ENCODE measurements at regions not wholly inside any gene's neighbourhood (a gene's known extent, or its start where the extent isn't known, plus 50 kb on each side); places are given as distances from the start of the nearest gene placed in this dataset.

DNA sequence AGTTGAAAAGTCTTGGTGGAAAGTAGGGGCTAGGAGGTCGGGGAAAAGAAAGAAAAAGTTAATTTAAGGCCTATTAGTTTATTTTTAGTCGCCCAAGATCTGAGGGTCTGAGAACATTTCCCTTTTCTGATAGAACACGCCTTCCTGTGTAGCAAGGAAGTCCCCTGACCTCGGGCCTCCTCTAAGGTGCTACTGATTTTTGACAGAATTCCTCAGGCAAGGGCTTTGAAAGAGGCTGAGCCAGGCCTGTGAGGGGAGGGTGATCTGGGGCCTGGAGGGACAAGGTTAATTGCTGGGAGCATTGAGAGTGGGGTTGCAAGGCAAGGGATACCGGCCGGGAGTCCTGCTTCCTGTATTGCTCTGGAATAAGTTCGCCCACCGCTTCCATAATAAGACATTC lies 131.4 kb upstream of the MYCN start:
- TF ChIP-seq ZNF70 (CRISPR knock-in tag; IDR thresholded peaks at IDR 0.05) (no peak), ZNF565 (CRISPR knock-in tag; conservative IDR thresholded peaks at IDR 0.05; ENCODE audit: low read depth) (no peak), TOX (CRISPR knock-in tag; IDR thresholded peaks at IDR 0.05; ENCODE audit: borderline replicate concordance) (no peak), BACH2 (CRISPR knock-in tag; IDR thresholded peaks at IDR 0.05; ENCODE audit: borderline replicate concordance) (no peak), RARB (CRISPR knock-in tag; IDR thresholded peaks at IDR 0.05) (no peak)
